Chondrocyte (in vitro differentiated cells): ENCODE measurements at regions not wholly inside any gene's neighbourhood (a gene's known extent, or its start where the extent isn't known, plus 50 kb on each side); places are given as distances from the start of the nearest gene placed in this dataset.
"Not testable (repeated sequence)": the region's sequence is repeated elsewhere in the genome, so short reads cannot be mapped to it uniquely, and the experiment has no call there.

Experiments
- DNase-seq: peaks from one replicate; pipeline ENCODE4 v3.0.0; 2021; ENCODE audit warnings: mixed read lengths, low spot score
- H3K27ac Mint-ChIP-seq: one replicate; pipeline ENCODE4 v1.8.0; 2021; ENCODE audit warnings: mild to moderate bottlenecking, moderate library complexity, mixed read lengths; ENCODE audit not compliant: unreplicated experiment
- H3K27me3 Mint-ChIP-seq: 2 replicates; pipeline ENCODE4 v1.8.0; 2021; ENCODE audit warnings: low read depth, mixed read lengths
- H3K36me3 Mint-ChIP-seq: 2 replicates; pipeline ENCODE4 v1.8.0; 2021; ENCODE audit warnings: low read depth, mixed read lengths
- H3K4me1 Mint-ChIP-seq: 2 replicates; pipeline ENCODE4 v1.8.0; 2021; ENCODE audit warnings: low read depth, mild to moderate bottlenecking, mixed read lengths
- H3K4me3 Mint-ChIP-seq: one replicate; pipeline ENCODE4 v1.8.0; 2021; ENCODE audit warnings: mild to moderate bottlenecking, moderate library complexity, mixed read lengths; ENCODE audit not compliant: unreplicated experiment
- H3K9me3 Mint-ChIP-seq: 2 replicates; pipeline ENCODE4 v1.8.0; 2021; ENCODE audit warnings: low read depth, mixed read lengths
- TF ChIP-seq, protein P1 (sequence below): fragments of 200-600 bp; sonication (generic); IDR thresholded peaks from 2 replicates; pipeline ENCODE4 v1.5.0; 2021; ENCODE audit warnings: antibody characterized with exemption, mild to moderate bottlenecking, moderate library complexity

GRCh38 chr17:55930291-55930809 lies 179.5 kb downstream of the PCTP start:
- H3K36me3 Mint-ChIP-seq: no peaks in the 10 kb centered on the region
- no peaks in the 10 kb centered on the region for H3K27me3 Mint-ChIP-seq
- TF ChIP-seq, protein P1, sequence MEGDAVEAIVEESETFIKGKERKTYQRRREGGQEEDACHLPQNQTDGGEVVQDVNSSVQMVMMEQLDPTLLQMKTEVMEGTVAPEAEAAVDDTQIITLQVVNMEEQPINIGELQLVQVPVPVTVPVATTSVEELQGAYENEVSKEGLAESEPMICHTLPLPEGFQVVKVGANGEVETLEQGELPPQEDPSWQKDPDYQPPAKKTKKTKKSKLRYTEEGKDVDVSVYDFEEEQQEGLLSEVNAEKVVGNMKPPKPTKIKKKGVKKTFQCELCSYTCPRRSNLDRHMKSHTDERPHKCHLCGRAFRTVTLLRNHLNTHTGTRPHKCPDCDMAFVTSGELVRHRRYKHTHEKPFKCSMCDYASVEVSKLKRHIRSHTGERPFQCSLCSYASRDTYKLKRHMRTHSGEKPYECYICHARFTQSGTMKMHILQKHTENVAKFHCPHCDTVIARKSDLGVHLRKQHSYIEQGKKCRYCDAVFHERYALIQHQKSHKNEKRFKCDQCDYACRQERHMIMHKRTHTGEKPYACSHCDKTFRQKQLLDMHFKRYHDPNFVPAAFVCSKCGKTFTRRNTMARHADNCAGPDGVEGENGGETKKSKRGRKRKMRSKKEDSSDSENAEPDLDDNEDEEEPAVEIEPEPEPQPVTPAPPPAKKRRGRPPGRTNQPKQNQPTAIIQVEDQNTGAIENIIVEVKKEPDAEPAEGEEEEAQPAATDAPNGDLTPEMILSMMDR: no peak
- no peak for DNase-seq
- H3K4me3 Mint-ChIP-seq: no peak overlapping the region
- H3K4me1 Mint-ChIP-seq: no peaks in the 10 kb centered on the region
- peaks cover 15% of the 10 kb centered on the region for H3K9me3 Mint-ChIP-seq
- no peak overlapping the region for H3K27ac Mint-ChIP-seq

- no peak for DNase-seq
- H3K9me3 Mint-ChIP-seq: peaks cover 9% of the 10 kb centered on the region
- no peaks in the 10 kb centered on the region for H3K27me3 Mint-ChIP-seq
- H3K4me3 Mint-ChIP-seq: no peak overlapping the region
- H3K36me3 Mint-ChIP-seq: no peaks in the 10 kb centered on the region
- H3K4me1 Mint-ChIP-seq: no peaks in the 10 kb centered on the region
- TF ChIP-seq, protein P1: no peak
- no peak overlapping the region for H3K27ac Mint-ChIP-seq
Measured at GRCh38 chr17:55931446-55931845, 180.6 kb downstream of the PCTP start.

GRCh38 chr17:55932973-55933372 lies 182.1 kb downstream of the PCTP start:
- Mint-ChIP-seq H3K27me3 (peaks cover 2% of the 10 kb centered on the region), H3K4me3 (no peak overlapping the region), H3K27ac (no peak overlapping the region), H3K36me3 (no peaks in the 10 kb centered on the region), H3K4me1 (no peaks in the 10 kb centered on the region), H3K9me3 (peaks cover 9% of the 10 kb centered on the region)
- DNase-seq: no peak
- TF ChIP-seq, protein P1: no peak

DNA sequence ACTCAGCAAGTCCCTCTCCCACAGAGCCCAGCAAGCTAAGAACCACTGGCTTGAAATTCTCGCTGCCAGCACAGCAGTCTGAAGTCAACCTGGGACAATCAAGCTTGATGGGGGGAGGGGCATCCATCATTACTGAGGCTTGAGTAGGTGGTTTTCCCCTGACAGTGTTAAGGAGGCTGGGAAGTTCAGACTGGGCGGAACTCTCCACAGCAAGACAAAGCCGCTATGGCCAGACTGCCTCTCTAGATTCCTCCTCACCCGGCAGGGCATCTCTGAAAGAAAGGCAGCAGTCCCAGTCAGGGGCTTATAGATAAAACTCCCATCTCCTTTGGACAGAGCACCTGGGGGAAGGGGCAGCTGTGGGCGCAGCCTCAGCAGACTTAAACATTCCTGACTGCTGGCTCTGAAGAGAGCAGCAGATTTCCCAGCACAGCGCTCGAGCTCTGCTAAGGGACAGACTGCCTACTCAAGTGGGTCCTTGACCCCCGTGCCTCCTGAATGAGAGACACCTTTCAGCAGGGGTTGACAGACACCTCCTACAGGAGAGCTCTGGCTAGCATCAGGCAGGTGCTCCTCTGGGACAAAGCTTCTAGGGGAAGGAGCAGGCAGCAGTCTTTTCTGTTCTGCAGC lies 188.4 kb downstream of the PCTP start:
- H3K9me3 Mint-ChIP-seq: peaks cover 26% of the 10 kb centered on the region
- not testable (repeated sequence) for H3K36me3 Mint-ChIP-seq, DNase-seq, H3K27ac Mint-ChIP-seq, H3K27me3 Mint-ChIP-seq, H3K4me3 Mint-ChIP-seq, H3K4me1 Mint-ChIP-seq

DNA sequence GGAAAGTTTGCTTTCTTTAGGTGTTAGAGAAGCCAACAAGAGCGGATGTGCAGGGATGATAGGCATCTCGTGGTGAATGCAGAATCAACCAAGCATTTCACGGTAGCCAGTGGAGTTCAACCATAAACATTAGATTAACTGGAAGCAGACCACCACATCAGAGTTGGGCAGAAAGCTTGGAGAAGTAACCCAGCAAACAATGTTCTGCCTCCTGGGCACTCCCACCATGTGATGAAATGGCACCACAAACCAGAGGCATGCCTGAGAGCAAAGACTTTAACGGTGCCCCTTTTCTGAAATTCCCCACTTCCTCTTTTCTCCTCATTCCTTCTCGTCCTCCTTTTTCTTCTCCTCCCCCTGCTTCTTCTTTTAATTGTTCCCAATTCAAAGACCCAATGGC lies 193.5 kb upstream of the ANKFN1 start:
- Mint-ChIP-seq H3K4me3 (no peak overlapping the region), H3K4me1 (no peaks in the 10 kb centered on the region), H3K9me3 (no peaks in the 10 kb centered on the region), H3K27ac (no peak overlapping the region), H3K36me3 (no peaks in the 10 kb centered on the region), H3K27me3 (peaks cover 3% of the 10 kb centered on the region)
- no peak for DNase-seq
- TF ChIP-seq, protein P1: no peak

DNA sequence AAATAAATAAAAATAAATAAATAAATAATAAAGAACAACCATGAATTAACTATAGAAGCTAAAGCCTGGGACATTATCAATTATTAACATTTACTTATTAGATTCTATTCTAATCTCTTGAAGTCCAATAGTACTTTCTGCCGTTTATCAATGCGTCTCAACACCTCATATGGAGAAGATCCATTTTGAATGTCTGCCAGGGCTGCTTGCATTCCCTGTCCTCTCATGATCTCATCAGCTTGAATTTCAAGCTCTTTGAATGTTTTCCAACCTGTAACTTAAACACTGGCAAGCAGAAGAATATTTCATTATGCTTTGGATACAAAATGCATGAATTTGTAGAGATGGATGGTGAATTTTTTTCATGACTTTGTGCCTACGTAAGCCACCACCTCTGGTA lies 191.9 kb upstream of the ANKFN1 start:
- TF ChIP-seq, protein P1: no peak
- H3K27me3 Mint-ChIP-seq: peaks cover 3% of the 10 kb centered on the region
- no peak for DNase-seq
- H3K9me3 Mint-ChIP-seq: peaks cover 6% of the 10 kb centered on the region
- H3K4me3 Mint-ChIP-seq: no peak overlapping the region
- no peaks in the 10 kb centered on the region for H3K36me3 Mint-ChIP-seq
- no peak overlapping the region for H3K27ac Mint-ChIP-seq
- no peaks in the 10 kb centered on the region for H3K4me1 Mint-ChIP-seq
